GM12891 (cell line): ENCODE measurements at regions not wholly inside any gene's neighbourhood (a gene's known extent, or its start where the extent isn't known, plus 50 kb on each side); places are given as distances from the start of the nearest gene placed in this dataset.

Experiments used
- POLR2A ChIP-seq: IDR thresholded peaks from 2 replicates; pipeline ENCODE4 v1.6.1; 2011; ENCODE audit warnings: low read depth, low read length, control low read depth
- POLR2AphosphoS5 ChIP-seq: IDR thresholded peaks from 2 replicates; pipeline ENCODE4 v1.6.1; 2011; ENCODE audit warnings: low read depth, low read length, control low read depth
- SPI1 ChIP-seq: IDR thresholded peaks from 2 replicates; pipeline ENCODE4 v1.6.1; 2011; ENCODE audit warnings: low read depth, low read length, control low read depth
- TAF1 ChIP-seq: IDR thresholded peaks from 2 replicates; pipeline ENCODE4 v1.6.1; 2011; ENCODE audit warnings: low read depth, low read length, control low read depth

- no peak for TF ChIP-seq POLR2A
- no peak for TF ChIP-seq SPI1
- TF ChIP-seq TAF1, result no peak
- TF ChIP-seq POLR2AphosphoS5, result no peak
Observed at GRCh38 chr4:123976819-123977218, 580.2 kb downstream of the SPRY1 start.
